ENCODE measurements at regions not wholly inside any gene's neighbourhood (a gene's known extent, or its start where the extent isn't known, plus 50 kb on each side); places are given as distances from the start of the nearest gene placed in this dataset.
A peak's percentile ranks its signal among the peaks of the same experiment; 100 is the strongest.

GRCh38 chr7:84261509-84261908 lies 66.9 kb upstream of the SEMA3A start:
- no peaks in the 10 kb centered on the region for H3K36me3 ChIP-seq (ENCODE audit: control insufficient read depth, insufficient read depth, low read length)
- H3K27me3 ChIP-seq (ENCODE audit: control insufficient read depth, insufficient read depth, low read length) = no peaks in the 10 kb centered on the region
- no peak overlapping the region for H3K4me3 ChIP-seq (ENCODE audit: low read depth, low read length)
- TF ChIP-seq, protein P1, sequence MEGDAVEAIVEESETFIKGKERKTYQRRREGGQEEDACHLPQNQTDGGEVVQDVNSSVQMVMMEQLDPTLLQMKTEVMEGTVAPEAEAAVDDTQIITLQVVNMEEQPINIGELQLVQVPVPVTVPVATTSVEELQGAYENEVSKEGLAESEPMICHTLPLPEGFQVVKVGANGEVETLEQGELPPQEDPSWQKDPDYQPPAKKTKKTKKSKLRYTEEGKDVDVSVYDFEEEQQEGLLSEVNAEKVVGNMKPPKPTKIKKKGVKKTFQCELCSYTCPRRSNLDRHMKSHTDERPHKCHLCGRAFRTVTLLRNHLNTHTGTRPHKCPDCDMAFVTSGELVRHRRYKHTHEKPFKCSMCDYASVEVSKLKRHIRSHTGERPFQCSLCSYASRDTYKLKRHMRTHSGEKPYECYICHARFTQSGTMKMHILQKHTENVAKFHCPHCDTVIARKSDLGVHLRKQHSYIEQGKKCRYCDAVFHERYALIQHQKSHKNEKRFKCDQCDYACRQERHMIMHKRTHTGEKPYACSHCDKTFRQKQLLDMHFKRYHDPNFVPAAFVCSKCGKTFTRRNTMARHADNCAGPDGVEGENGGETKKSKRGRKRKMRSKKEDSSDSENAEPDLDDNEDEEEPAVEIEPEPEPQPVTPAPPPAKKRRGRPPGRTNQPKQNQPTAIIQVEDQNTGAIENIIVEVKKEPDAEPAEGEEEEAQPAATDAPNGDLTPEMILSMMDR (IDR thresholded peaks at IDR 0.05; ENCODE audit: insufficient read depth, low read length, severe bottlenecking) = no peak
- DNase-seq (ENCODE audit: low read depth) (no peak), FAIRE-seq (no peak)

GRCh38 chr7:84258628-84259027 lies 64.0 kb upstream of the SEMA3A start:
- Histone ChIP-seq H3K36me3 (ENCODE audit: control insufficient read depth, insufficient read depth, low read length) (no peaks in the 10 kb centered on the region), H3K27me3 (ENCODE audit: control insufficient read depth, insufficient read depth, low read length) (no peaks in the 10 kb centered on the region), H3K4me3 (ENCODE audit: low read depth, low read length) (no peak overlapping the region)
- FAIRE-seq = no peak
- DNase-seq (ENCODE audit: low read depth) = no peak
- TF ChIP-seq, protein P1 (IDR thresholded peaks at IDR 0.05; ENCODE audit: insufficient read depth, low read length, severe bottlenecking) = no peak

GRCh38 chr7:84256571-84256971 lies 62.0 kb upstream of the SEMA3A start:
- DNase-seq (ENCODE audit: low read depth) (no peak), FAIRE-seq (no peak)
- Histone ChIP-seq H3K4me3 (ENCODE audit: low read depth, low read length) (no peak overlapping the region), H3K27me3 (ENCODE audit: control insufficient read depth, insufficient read depth, low read length) (no peaks in the 10 kb centered on the region), H3K36me3 (ENCODE audit: control insufficient read depth, insufficient read depth, low read length) (no peaks in the 10 kb centered on the region)
- TF ChIP-seq, protein P1 (IDR thresholded peaks at IDR 0.05; ENCODE audit: insufficient read depth, low read length, severe bottlenecking) = no peak

DNA sequence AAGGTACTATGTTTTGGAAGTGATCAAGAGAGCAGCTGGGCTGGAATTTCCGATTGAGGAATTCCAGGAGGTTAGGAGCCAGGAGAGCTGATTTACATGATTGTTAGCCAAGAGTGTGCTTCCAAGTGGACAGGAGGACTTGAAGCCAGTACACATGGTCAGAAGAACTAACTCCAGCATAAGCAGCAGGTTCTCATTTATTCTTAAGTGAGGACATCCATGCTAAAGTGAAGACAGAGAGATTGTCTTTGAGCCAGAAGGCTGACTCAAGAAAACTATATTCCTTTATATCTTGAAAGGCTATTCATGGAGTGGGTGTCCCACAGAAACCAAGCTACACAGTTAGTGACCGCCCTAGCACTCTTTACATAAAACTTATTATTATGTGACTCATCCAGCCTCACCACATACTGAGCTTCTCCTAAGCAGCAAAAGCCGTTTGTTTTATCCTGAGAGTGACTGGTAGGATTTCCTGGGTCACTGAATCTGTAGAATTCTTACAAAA lies 56.7 kb upstream of the SEMA3A start:
- Histone ChIP-seq H3K4me3 (ENCODE audit: low read depth, low read length) (no peak overlapping the region), H3K36me3 (ENCODE audit: control insufficient read depth, insufficient read depth, low read length) (no peaks in the 10 kb centered on the region), H3K27me3 (ENCODE audit: control insufficient read depth, insufficient read depth, low read length) (no peaks in the 10 kb centered on the region)
- DNase-seq (ENCODE audit: low read depth) (peak; percentile 70), FAIRE-seq (no peak)
- TF ChIP-seq, protein P1 (IDR thresholded peaks at IDR 0.05; ENCODE audit: insufficient read depth, low read length, severe bottlenecking) = no peak

- TF ChIP-seq, protein P1 (IDR thresholded peaks at IDR 0.05; ENCODE audit: insufficient read depth, low read length, severe bottlenecking) = no peak
- DNase-seq (ENCODE audit: low read depth) (no peak), FAIRE-seq (no peak)
- no peak overlapping the region for H3K4me3 ChIP-seq (ENCODE audit: low read depth, low read length)
- H3K27me3 ChIP-seq (ENCODE audit: control insufficient read depth, insufficient read depth, low read length) = no peaks in the 10 kb centered on the region
- H3K36me3 ChIP-seq (ENCODE audit: control insufficient read depth, insufficient read depth, low read length) = no peaks in the 10 kb centered on the region
Observed at GRCh38 chr7:84250452-84250851, 55.9 kb upstream of the SEMA3A start.

DNA sequence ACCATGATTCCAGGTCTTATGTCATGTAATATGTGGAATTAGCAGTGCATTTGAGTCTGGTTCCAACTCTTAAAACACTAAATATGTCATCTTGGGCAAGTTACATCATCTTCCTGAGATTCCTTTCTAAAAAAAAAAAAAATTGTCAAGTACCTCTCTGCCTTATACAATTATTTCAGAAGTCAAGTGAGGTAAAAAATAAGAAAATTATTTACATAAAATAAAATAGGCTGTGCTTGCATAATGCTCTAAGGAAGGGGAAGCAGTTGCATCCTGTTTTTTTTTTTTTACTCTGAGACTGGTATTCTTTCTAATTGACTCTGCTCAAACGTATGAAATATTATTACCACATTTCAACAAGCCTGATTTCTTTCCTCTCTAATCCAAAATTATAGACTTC lies 55.1 kb upstream of the SEMA3A start:
- no peaks in the 10 kb centered on the region for H3K27me3 ChIP-seq (ENCODE audit: control insufficient read depth, insufficient read depth, low read length)
- no peaks in the 10 kb centered on the region for H3K36me3 ChIP-seq (ENCODE audit: control insufficient read depth, insufficient read depth, low read length)
- TF ChIP-seq, protein P1 (IDR thresholded peaks at IDR 0.05; ENCODE audit: insufficient read depth, low read length, severe bottlenecking) = no peak
- no peak overlapping the region for H3K4me3 ChIP-seq (ENCODE audit: low read depth, low read length)
- DNase-seq (ENCODE audit: low read depth) (no peak), FAIRE-seq (no peak)

Data from bronchial epithelial cell (primary cell).